HAP-1 (cell line): ENCODE measurements at regions not wholly inside any gene's neighbourhood (a gene's known extent, or its start where the extent isn't known, plus 50 kb on each side); places are given as distances from the start of the nearest gene placed in this dataset.

Experiments
- DNase-seq, 2 experiments: peaks; one replicate each; pipeline ENCODE4 v3.0.0-alpha.2; 2016 to 2020; ENCODE audit warnings: low spot score in 2 of 2
- H3K27me3 ChIP-seq: fragments of 250-450 bp; sonication (Bioruptor Pico); 2 replicates; pipeline ENCODE4 v1.5.1; 2020; ENCODE audit warnings: low read depth, mild to moderate bottlenecking, moderate library complexity
- H3K36me3 ChIP-seq: fragments of 250-450 bp; sonication (Bioruptor Pico); replicated peaks from 2 replicates; pipeline ENCODE4 v1.5.1; 2020; ENCODE audit warnings: mild to moderate bottlenecking
- H3K4me1 ChIP-seq: fragments of 250-450 bp; sonication (Bioruptor Pico); 2 replicates; pipeline ENCODE4 v1.5.1; 2020; ENCODE audit warnings: mild to moderate bottlenecking
- H3K4me3 ChIP-seq: fragments of 250-450 bp; sonication (Bioruptor Pico); 2 replicates; pipeline ENCODE4 v1.5.1; 2020; ENCODE audit warnings: mild to moderate bottlenecking, moderate library complexity
- H3K9me3 ChIP-seq: fragments of 250-450 bp; sonication (Bioruptor Pico); 2 replicates; pipeline ENCODE4 v1.5.1; 2020; ENCODE audit warnings: mild to moderate bottlenecking, moderate library complexity
- in situ Hi-C: fragments of 300-500 bp; cut with MboI; formaldehyde crosslinking; loops from 3 replicates; pipeline ENCODE4 v1.14.3; 2020; ENCODE audit warnings: low sequenced_read_pairs, inconsistent platforms, mixed read lengths

DNA sequence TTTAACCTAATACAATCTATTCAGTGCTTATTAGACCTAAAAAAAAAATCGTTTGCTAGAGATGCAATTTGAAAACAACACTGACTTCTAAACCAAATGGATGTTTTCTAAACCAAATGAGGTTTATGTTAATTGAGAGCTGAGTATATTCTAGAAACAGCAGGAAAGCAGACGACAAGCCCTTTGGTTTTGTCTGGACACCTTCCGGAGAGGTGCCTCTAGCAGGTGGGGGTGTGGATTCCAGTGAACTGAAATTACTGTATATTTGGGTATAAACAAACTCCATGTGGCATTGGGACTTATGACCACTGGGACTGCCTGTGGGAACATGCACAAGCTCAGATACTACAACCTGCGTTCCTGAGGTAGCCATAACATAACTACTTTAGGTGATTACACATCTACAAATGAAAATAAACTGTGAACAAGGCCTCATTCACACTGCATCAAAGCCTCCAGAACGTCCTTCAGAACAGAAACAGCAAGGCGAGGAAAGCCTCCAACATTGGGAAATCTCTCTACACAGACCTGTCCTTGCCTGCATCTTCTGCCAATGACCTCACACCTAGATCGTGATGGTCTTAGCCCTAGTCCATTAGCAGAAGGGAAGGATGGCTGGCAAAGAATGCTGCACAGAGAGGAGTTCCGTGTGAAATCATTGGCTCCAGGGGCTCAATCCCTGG lies 206.8 kb upstream of the FOXQ1 start:
- Histone ChIP-seq H3K27me3 (peaks cover 3% of the 10 kb centered on the region; the same call in 1 of the 2 replicates), H3K9me3 (no peaks in the 10 kb centered on the region), H3K36me3 (no peaks in the 10 kb centered on the region), H3K4me1 (no peaks in the 10 kb centered on the region), H3K4me3 (no peak overlapping the region)
- DNase-seq, result no peak
- in situ Hi-C loops, result no loop called here

DNA sequence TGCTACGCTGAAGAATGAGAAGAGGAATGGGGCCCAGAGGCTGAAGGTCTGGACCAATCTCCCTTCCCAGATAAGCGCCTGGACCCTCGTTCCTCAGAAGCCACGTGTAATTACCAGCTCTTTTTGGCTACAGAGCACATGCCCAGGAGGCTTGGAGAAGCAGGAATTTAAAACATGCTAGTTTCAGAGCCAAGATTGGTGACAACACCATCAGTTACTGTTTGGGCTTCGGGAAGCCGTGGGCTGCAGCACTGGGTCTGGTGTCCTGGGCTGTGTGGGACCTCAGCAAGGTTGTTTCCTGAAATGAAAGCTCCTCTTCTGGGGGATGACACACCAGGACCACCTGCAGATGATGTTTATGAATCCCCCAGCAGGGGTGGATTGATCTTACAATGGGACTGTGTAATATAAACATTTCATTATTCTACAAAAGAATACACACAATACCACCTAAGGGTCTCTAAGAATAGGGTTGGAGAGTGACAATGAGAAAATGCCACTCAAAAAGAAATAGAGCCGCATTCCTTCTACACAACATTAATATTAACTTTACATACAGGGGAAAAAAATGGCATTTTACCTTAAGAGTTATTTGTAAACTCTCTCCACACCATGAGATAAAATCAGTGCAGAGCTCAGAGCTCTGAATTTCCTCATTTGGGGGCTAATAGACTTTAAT lies 207.8 kb upstream of the FOXQ1 start:
- in situ Hi-C loops, result no loop called here
- H3K27me3 ChIP-seq, result peaks cover 3% of the 10 kb centered on the region; the same call in 1 of the 2 replicates
- no peak for DNase-seq
- H3K36me3 ChIP-seq, result no peaks in the 10 kb centered on the region
- H3K4me3 ChIP-seq, result no peak overlapping the region
- H3K9me3 ChIP-seq, result no peaks in the 10 kb centered on the region
- no peaks in the 10 kb centered on the region for H3K4me1 ChIP-seq

DNA sequence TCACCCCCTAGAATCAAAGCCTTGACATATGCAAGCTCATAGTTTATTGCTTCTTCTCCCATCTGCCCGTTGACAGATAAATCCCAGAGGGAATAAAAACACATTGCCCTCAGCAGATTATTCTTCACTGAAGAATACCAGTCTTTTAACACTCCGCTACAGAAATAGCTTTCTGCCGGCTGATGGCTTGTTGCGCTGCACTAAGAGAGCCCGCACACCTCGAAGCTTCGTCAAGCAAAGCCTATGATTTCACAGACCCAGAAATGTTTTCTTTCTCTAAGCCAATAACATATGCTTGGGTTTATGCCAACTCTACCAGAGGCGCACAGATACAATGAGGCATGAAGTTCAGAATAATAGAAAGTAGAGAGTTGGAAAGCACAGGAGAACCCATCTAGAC lies 208.9 kb upstream of the FOXQ1 start:
- H3K36me3 ChIP-seq, result no peaks in the 10 kb centered on the region
- H3K9me3 ChIP-seq, result no peaks in the 10 kb centered on the region
- DNase-seq, result no peak
- H3K4me3 ChIP-seq, result no peak overlapping the region
- in situ Hi-C loops, result no loop called here
- no peaks in the 10 kb centered on the region for H3K4me1 ChIP-seq
- peaks cover 7% of the 10 kb centered on the region; the same call in 1 of the 2 replicates for H3K27me3 ChIP-seq

DNA sequence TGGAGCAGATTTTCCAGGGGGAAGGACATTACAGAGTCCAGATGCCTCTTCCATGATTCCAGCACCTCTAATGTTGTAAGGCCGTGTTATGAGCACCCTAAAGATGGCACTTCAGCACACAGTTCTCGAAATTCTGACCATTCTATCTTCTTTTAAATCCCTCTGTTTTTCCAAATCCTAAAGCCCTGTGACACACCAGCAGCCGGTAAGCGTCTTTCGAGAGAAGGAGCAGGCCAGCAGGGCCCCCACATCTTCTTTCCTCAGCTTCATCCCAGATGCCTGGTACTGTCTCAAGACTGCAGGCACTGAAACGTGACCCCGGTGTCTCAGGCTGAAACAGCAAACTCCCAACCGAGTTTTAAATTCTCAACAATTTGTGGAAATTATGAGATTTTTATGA lies 211.6 kb upstream of the FOXQ1 start:
- in situ Hi-C loops, result no loop called here

GRCh38 chr6:1099264-1099663 lies 212.6 kb upstream of the FOXQ1 start:
- Histone ChIP-seq H3K27me3 (peaks cover 15% of the 10 kb centered on the region), H3K36me3 (no peaks in the 10 kb centered on the region), H3K9me3 (no peaks in the 10 kb centered on the region), H3K4me1 (no peaks in the 10 kb centered on the region), H3K4me3 (no peak overlapping the region)
- no peak for DNase-seq
- in situ Hi-C loops, result no loop called here

More for the DNA sequence above, 211.6 kb upstream of the FOXQ1 start:
- Histone ChIP-seq H3K9me3 (no peaks in the 10 kb centered on the region), H3K4me1 (no peaks in the 10 kb centered on the region), H3K27me3 (peaks cover 15% of the 10 kb centered on the region), H3K36me3 (no peaks in the 10 kb centered on the region), H3K4me3 (no peak overlapping the region)
- no peak for DNase-seq

DNA sequence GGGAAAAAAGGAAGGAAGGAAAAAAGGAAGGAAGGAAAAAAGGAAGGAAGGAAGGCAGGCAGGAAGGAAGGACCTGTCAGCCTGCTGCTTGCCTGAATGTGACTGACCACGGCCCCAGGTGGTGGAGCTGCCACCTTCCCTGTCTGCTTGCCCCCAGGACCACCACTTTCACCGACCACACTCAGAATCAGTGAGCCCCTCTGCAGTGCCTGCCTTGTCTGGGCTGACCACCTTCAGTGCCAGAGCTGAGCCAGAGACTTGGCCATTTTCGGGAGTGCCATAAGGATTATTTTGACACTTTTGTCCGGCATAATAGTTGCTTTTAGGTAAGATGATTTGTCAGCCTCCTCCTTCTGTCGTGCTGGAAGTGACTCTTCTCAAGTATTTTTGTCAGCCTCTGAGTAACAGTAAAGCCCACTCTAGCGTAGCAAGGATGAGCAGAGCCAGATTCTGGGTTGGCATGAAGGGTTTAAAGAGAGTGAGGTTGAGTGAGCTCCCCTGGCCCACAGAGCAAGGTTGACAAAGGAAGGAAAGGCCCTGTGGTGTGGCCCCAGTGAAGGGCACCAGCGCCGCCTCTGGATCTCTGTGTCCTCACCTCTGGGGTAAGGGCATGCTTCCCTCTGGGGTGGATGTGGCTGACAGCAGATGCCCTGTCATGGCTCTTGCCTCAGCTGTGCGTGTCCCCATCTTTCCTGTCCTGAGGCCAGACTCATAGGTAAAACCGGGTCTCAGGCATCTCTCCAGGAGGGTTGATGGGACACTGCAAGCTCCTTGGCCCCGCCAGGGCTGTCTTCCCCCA lies 214.7 kb upstream of the FOXQ1 start:
- H3K36me3 ChIP-seq, result no peaks in the 10 kb centered on the region
- peaks cover 15% of the 10 kb centered on the region for H3K27me3 ChIP-seq
- no peak for DNase-seq
- in situ Hi-C loops, result no loop called here
- no peaks in the 10 kb centered on the region for H3K9me3 ChIP-seq
- no peaks in the 10 kb centered on the region for H3K4me1 ChIP-seq
- no peak overlapping the region for H3K4me3 ChIP-seq

DNA sequence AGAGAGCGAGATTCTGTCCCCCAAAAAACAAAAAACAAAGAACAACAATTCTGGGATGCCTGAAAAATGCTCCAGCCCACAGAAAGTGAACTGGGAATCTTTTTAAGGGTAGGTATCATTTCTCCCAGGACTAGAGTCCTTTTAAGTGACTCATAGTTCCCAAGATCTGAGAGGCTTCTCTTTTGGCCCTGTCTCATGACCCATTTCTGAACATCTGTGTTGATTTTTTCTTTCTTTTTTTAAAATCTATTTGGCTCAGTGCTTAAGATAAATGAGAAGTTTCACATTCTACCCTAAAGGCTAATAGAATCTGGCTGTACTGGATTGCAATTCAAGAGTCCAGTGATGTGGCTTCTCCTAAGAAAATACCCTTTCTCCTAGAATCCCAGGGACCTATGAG lies 217.6 kb upstream of the FOXQ1 start:
- Histone ChIP-seq H3K4me1 (no peaks in the 10 kb centered on the region), H3K9me3 (no peaks in the 10 kb centered on the region), H3K36me3 (no peaks in the 10 kb centered on the region), H3K27me3 (peaks cover 12% of the 10 kb centered on the region), H3K4me3 (no peak overlapping the region)
- in situ Hi-C loops, result no loop called here
- DNase-seq, result no peak

GRCh38 chr6:1091900-1092299 lies 220.0 kb upstream of the FOXQ1 start:
- in situ Hi-C loops, result no loop called here
- Histone ChIP-seq H3K9me3 (no peaks in the 10 kb centered on the region), H3K36me3 (no peaks in the 10 kb centered on the region), H3K4me3 (no peak overlapping the region), H3K4me1 (no peaks in the 10 kb centered on the region), H3K27me3 (peaks cover 6% of the 10 kb centered on the region)
- DNase-seq, result no peak

GRCh38 chr6:1089859-1090258 lies 222.0 kb upstream of the FOXQ1 start:
- Histone ChIP-seq H3K36me3 (no peaks in the 10 kb centered on the region), H3K27me3 (no peaks in the 10 kb centered on the region), H3K9me3 (no peaks in the 10 kb centered on the region), H3K4me1 (no peaks in the 10 kb centered on the region), H3K4me3 (no peak overlapping the region)
- no peak for DNase-seq
- in situ Hi-C loops, result no loop called here

DNA sequence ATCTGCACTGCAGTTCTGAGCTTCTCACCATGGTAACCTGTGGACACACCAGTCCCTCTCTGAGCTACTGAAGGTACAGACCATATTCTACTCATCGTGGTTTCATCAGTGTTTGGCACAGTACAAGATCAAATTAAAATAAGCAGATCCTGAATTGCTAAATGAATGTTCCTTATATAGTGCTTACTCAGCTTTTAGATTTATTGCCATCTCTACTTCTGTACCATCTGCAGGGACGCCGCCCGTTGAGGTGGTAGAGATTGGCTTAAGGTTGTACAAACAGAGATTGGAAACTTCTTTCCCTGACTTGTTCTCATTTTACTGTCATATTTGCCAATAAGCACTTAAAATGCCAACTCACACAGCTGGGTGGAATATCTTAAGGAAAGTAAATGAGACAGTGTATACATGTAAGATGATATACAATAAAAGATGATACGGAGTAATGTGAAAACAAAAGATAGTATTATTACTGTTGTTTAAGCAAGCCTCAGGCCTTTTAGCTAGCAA lies 223.4 kb upstream of the FOXQ1 start:
- H3K4me1 ChIP-seq, result no peaks in the 10 kb centered on the region
- H3K4me3 ChIP-seq, result no peak overlapping the region
- H3K27me3 ChIP-seq, result no peaks in the 10 kb centered on the region
- in situ Hi-C loops, result no loop called here
- no peak for DNase-seq
- no peaks in the 10 kb centered on the region for H3K36me3 ChIP-seq
- H3K9me3 ChIP-seq, result no peaks in the 10 kb centered on the region

DNA sequence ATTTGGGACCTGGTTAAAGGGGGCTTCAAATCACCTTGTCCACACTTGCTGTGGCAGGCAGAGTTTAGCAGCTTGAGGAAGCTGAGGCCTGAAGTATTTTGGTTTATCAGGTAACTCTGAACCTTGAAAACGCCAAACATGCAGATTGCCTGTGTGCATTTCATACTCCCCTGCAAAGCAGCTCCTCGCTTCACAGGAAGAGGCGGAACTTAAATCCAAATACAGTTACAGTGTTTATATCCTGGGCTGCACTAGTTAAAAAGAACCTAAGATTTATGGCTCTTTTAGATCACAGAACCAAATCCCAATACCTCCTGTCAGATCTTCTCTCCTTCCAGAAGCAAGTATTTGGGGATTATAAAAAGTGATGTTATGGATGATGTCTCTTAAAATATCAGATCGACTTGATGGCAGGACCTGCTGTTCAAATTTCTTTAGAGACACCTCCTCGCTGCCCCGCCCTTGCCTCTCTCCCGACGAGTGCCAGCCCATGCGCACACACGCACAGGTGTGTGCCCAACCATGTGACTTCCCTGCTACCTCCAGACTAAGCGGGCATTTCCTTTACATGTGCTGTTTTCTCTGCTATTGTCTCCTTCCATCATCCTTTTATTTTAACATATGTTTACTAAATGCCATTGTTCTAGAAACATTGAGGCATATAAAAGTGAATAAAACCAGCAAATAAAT lies 224.6 kb upstream of the FOXQ1 start:
- in situ Hi-C loops, result no loop called here
- no peaks in the 10 kb centered on the region for H3K36me3 ChIP-seq
- H3K4me3 ChIP-seq, result no peak overlapping the region
- H3K9me3 ChIP-seq, result no peaks in the 10 kb centered on the region
- no peaks in the 10 kb centered on the region for H3K4me1 ChIP-seq
- no peaks in the 10 kb centered on the region for H3K27me3 ChIP-seq
- DNase-seq, result no peak

GRCh38 chr6:1086446-1087153 lies 225.3 kb upstream of the FOXQ1 start:
- Histone ChIP-seq H3K27me3 (no peaks in the 10 kb centered on the region), H3K4me1 (no peaks in the 10 kb centered on the region), H3K36me3 (no peaks in the 10 kb centered on the region), H3K9me3 (no peaks in the 10 kb centered on the region), H3K4me3 (no peak overlapping the region)
- in situ Hi-C loops, result no loop called here
- no peak for DNase-seq

- Histone ChIP-seq H3K4me3 (no peak overlapping the region), H3K9me3 (no peaks in the 10 kb centered on the region), H3K27me3 (no peaks in the 10 kb centered on the region), H3K4me1 (no peaks in the 10 kb centered on the region), H3K36me3 (no peaks in the 10 kb centered on the region)
- DNase-seq, result no peak
- in situ Hi-C loops, result no loop called here
Measured at GRCh38 chr6:1082285-1082935, 229.5 kb upstream of the FOXQ1 start.
